LNCaP clone FGC (cell line): ENCODE measurements at regions not wholly inside any gene's neighbourhood (a gene's known extent, or its start where the extent isn't known, plus 50 kb on each side); places are given as distances from the start of the nearest gene placed in this dataset.

Source experiments
- DNase-seq: peaks from one replicate; pipeline ENCODE4 v3.0.0-alpha.2; 2011; ENCODE audit warnings: low read depth
- H3K4me3 ChIP-seq: 2 replicates; pipeline ENCODE4 v1.5.1; 2011; ENCODE audit warnings: mild to moderate bottlenecking, low read depth, low read length, control low read depth
- TF ChIP-seq, protein P1 (sequence below): IDR thresholded peaks from 2 replicates; pipeline ENCODE4 v1.5.1; 2012; ENCODE audit warnings: mild to moderate bottlenecking; ENCODE audit not compliant: control insufficient read depth, insufficient read depth; ENCODE audit errors: extremely low read depth

DNA sequence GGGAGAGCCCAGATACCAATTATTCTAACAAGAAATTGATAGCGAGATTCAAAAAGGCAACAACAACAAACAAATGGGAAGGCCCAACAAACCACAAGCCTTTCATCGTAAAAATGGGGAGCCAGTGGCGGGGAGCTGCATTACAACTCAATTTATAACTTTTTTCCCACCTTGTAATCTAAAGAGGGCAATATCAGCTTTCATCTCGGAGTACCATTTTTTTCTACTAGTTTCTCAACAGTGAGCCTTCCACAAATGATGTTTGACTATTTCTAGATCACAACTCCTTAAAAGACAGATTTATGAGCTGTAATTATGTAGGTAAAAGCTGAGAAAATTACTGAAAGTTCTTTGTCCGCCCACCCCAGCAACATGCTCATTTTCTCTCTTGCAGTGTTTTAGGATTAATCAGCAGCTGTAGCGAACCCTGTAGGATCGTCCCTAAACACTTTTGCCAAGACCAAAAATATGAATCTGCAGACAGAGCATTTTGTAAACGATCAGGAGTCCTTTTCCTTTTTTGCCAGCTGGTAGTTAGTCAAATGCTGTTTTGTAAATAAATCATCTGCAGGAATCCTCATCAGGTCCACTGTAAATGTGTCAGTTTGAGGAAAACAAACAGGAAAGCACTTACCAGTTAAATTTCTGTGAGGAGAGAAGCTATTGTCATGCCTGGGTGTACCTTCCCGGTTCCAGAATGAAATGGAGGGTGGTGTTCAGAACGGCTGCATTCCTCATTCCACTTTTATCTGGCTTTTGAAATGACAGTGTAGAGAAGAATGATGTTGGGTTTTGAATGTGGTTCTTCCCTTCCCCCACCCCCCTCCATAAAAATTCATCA lies 53.2 kb downstream of the EEF1B2 start:
- peak; percentile 14 for DNase-seq
- H3K4me3 ChIP-seq: peak overlapping the region; percentile 23; the same call in 1 of the 2 replicates
- TF ChIP-seq, protein P1, sequence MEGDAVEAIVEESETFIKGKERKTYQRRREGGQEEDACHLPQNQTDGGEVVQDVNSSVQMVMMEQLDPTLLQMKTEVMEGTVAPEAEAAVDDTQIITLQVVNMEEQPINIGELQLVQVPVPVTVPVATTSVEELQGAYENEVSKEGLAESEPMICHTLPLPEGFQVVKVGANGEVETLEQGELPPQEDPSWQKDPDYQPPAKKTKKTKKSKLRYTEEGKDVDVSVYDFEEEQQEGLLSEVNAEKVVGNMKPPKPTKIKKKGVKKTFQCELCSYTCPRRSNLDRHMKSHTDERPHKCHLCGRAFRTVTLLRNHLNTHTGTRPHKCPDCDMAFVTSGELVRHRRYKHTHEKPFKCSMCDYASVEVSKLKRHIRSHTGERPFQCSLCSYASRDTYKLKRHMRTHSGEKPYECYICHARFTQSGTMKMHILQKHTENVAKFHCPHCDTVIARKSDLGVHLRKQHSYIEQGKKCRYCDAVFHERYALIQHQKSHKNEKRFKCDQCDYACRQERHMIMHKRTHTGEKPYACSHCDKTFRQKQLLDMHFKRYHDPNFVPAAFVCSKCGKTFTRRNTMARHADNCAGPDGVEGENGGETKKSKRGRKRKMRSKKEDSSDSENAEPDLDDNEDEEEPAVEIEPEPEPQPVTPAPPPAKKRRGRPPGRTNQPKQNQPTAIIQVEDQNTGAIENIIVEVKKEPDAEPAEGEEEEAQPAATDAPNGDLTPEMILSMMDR: no peak

DNA sequence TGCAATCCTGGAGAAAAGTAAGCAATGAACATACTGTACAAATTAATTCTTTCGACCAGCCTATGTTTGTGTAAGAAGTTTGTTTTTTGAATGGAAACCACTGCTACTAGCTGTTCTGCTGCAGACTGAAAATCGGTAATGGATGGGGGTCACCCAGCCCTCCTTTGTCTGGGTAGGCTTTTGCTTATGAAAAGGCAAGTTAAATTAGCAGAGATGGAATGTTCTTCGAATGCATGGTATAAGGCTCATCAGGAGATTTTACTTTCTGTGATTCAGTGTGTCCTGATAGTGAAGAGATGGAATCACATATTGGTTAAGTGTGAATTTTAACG lies 53.8 kb downstream of the EEF1B2 start:
- no peak overlapping the region for H3K4me3 ChIP-seq
- TF ChIP-seq, protein P1: no peak

GRCh38 chr2:206217166-206217565 lies 57.3 kb upstream of the ZDBF2 start:
- TF ChIP-seq, protein P1: no peak
- DNase-seq: no peak
- no peak overlapping the region for H3K4me3 ChIP-seq

More for the DNA sequence above, 53.8 kb downstream of the EEF1B2 start:
- no peak for DNase-seq

- no peak for DNase-seq
- no peak overlapping the region for H3K4me3 ChIP-seq
- TF ChIP-seq, protein P1: no peak
Observed at GRCh38 chr2:206217743-206218142, 56.7 kb upstream of the ZDBF2 start.

DNA sequence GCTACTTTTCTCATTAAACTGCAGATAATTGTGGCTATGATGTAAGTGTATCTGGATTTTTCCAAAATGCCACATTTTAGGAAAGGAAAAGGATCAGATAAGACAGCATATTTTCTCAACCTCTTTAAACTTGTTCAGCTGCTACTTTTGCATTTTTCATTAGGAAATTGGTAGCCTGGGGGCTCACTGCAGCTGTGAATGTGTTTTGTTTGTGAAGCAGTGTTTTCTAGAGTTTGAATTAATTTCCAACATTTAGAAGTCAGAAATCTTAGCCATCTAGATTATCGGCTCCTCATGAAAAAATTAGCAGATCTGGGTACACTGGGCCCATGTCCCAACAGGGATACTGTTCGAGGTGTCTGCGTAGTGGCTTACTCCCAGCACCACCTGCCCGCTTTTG lies 56.3 kb upstream of the ZDBF2 start:
- DNase-seq: no peak
- TF ChIP-seq, protein P1: no peak
- no peak overlapping the region for H3K4me3 ChIP-seq

DNA sequence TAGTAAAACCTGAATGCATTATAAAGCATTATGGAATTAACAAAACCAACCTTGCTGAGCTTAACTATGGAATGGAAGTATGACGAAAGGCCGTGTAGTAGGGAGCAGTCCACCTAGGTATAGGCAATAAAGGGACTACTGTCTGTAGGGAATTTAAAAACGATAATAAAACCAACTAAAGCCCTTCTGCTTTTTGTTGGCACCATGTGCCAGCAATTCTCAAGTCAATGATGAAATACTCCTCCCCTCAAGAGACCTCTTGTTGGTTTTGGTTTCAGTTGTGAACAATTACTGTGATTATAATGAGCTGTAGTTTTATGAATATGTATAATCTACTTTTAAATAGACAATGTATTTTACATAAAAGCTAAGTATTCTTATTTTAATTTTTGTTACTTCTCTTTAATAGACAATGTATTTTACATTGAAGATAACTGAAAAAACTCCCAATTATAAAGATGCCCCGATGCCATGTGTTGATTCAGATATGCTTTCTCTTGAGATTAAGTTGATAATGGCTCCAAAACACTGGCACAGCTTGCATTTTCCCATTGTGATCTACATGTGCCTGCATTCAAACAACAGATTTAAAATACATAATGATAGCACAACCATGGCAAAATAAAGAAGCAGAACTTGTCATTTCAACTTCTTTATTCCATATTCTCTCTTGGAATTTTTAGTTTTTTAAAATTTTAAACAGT lies 55.5 kb upstream of the ZDBF2 start:
- DNase-seq: no peak
- TF ChIP-seq, protein P1: no peak

GRCh38 chr2:206219957-206220356 lies 54.5 kb upstream of the ZDBF2 start:
- TF ChIP-seq, protein P1: no peak
- no peak for DNase-seq
- H3K4me3 ChIP-seq: no peak overlapping the region

More for the DNA sequence above, 55.5 kb upstream of the ZDBF2 start:
- no peak overlapping the region for H3K4me3 ChIP-seq
